ENCODE measurements at regions not wholly inside any gene's neighbourhood (a gene's known extent, or its start where the extent isn't known, plus 50 kb on each side); places are given as distances from the start of the nearest gene placed in this dataset.

DNA sequence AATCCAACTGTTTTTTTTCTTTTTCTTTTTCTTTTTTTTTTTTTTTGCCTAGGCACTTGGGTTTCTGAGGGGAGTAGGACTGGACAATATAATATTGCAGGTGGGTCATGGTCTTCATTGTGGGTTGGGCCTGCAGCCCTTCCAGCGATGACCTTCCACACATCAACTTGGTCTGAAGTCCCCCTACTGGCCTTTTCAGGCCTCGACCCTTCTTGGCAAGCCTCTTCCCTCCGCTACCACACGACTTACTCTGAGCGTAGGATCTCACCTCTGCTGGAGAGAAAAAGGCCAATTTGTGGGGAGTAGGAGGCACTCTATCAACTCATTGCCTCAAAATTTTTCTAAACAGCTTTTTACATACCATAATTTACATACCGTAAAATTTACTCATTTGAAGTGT, 51.1 kb upstream of the GRIK3 start:
- DNase-seq (ENCODE audit: low spot score), result no peak

DNA sequence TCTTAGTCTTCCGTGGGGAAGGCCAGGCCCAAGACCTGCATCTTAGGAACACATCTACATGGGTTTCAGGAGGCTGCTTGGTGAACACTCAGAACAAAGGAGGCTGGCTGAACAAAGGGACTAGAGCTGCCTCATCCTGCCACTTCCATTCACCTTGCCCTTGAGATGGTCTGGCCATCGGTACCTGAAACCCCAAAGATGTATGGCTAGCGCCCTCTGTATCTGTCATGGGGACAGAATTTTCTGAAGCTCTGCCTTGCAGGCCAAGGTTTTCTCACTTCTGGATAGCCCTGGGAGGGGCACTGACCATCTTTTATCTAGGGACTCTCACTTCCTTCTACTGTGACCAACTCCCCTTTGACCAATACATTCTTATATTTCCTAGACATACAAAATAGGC, 55.4 kb upstream of the GRIK3 start:
- DNase-seq (ENCODE audit: low spot score), result no peak

GRCh38 chr1:37090671-37091070, 56.4 kb upstream of the GRIK3 start:
- DNase-seq (ENCODE audit: low spot score), result no peak

DNA sequence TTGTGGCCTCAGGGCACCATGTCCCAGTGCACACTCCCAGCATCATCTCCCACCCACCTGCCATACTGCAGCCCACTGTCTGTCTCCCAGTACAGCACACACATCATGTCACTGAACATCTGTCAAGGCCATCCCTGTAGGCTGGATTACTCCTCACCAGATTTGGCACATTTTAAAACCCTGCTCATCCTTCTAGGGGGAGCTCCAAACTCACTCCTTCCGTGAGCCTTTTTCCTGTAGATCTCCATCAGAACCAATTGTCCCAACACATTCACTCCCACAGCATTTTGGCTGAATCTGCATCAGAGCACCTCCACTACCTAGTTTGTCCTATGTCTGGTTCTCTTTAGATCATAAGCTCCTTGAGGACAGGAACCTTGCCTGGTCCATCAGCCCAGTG, 58.6 kb upstream of the GRIK3 start:
- DNase-seq (ENCODE audit: low spot score), result no peak

DNA sequence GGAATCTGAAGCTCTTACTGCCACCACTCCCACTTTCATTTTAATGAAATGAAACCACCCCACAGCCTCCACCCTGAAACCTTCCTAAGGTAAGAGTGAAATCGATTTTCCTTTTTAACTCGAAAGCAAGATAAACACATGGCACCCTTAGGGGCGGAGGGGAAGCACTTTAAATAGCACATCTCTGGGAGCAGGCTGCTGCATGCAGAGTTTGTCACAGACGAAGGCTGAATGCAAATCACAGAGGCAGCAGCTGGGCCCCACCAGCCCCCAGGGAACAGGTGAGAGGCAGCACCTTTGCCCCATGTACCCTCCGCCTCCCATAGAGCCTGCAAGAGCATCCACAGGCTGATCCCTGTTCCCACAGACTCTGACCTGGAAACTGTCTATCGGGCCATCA, 60.0 kb upstream of the GRIK3 start:
- DNase-seq (ENCODE audit: low spot score), result no peak

GRCh38 chr1:37096523-37096922, 62.2 kb upstream of the GRIK3 start:
- DNase-seq (ENCODE audit: low spot score), result no peak

DNA sequence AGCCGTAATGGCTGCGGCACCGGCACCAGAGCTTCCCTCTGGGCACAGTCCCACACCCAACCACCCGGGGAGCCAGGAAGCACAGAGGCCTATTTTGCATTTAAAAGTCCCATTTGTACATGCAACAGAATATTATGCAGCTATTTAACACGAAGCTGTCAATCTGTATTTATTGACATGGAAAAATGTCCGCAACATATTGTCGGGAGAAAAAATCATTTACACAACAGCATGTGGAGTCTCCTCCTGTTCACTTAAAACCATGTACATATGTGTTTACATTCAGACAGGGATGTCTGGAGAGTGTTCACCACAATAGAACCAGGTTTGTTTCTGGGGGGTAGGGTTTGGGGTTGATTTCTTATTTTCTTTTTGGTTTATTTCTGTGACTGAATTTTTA, 63.4 kb upstream of the GRIK3 start:
- no peak for DNase-seq (ENCODE audit: low spot score)

- DNase-seq (ENCODE audit: low spot score), result no peak
Measured at GRCh38 chr1:37098237-37098636, 63.9 kb upstream of the GRIK3 start.

- DNase-seq (ENCODE audit: low spot score), result no peak
Measured at GRCh38 chr1:37100310-37100709, 66.0 kb upstream of the GRIK3 start.

- DNase-seq (ENCODE audit: low spot score), result no peak
Measured at GRCh38 chr1:37102656-37103382, 68.5 kb upstream of the GRIK3 start.

DNA sequence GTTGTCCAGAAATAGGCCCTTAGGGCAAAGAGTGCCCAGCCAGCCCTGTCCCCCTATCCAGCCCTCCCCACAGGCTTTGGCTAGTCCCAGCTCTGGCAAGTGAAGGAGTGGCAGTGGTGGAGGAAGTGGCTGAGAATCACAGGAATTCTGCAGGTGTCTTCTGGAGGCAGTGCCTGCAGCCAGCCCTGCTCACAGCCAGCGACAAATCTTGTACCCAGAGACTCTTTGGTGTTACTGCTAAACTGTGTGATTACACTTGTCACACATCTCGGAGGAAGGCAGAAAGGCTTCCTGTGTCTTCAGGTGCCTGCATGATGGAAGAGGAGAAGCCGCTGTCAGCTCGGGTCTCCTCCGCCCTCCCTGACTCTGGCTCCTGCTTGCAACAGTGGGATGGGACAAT, 71.6 kb upstream of the GRIK3 start:
- no peak for DNase-seq (ENCODE audit: low spot score)

GRCh38 chr1:37107153-37107907, 73.0 kb upstream of the GRIK3 start:
- DNase-seq (ENCODE audit: low spot score), result no peak

GRCh38 chr1:37108596-37109188, 74.4 kb upstream of the GRIK3 start:
- DNase-seq (ENCODE audit: low spot score), result no peak

DNA sequence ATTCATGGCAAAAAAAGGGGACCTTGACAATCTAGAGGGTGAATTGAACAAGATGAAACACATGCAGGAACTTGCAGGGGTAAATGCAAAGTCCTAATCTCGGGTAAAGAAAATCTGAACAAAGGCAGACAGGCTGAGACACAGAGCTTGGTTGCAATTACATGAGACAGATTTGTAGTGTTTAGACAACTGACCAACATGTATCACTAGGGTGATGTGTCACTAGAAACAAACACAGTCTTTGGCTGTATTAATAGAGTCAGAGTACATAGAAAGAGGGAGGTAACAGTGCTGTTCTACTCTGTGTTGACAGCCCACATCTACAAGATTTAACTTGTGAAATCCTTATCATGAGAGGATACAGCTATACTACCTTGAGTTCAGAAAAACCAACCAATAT, 78.1 kb upstream of the GRIK3 start:
- DNase-seq (ENCODE audit: low spot score), result no peak

GRCh38 chr1:37113285-37113997, 79.1 kb upstream of the GRIK3 start:
- no peak for DNase-seq (ENCODE audit: low spot score)

- no peak for DNase-seq (ENCODE audit: low spot score)
Measured at GRCh38 chr1:37118790-37119189, 84.5 kb upstream of the GRIK3 start.

GRCh38 chr1:37120279-37120678, 86.0 kb upstream of the GRIK3 start:
- no peak for DNase-seq (ENCODE audit: low spot score)

DNA sequence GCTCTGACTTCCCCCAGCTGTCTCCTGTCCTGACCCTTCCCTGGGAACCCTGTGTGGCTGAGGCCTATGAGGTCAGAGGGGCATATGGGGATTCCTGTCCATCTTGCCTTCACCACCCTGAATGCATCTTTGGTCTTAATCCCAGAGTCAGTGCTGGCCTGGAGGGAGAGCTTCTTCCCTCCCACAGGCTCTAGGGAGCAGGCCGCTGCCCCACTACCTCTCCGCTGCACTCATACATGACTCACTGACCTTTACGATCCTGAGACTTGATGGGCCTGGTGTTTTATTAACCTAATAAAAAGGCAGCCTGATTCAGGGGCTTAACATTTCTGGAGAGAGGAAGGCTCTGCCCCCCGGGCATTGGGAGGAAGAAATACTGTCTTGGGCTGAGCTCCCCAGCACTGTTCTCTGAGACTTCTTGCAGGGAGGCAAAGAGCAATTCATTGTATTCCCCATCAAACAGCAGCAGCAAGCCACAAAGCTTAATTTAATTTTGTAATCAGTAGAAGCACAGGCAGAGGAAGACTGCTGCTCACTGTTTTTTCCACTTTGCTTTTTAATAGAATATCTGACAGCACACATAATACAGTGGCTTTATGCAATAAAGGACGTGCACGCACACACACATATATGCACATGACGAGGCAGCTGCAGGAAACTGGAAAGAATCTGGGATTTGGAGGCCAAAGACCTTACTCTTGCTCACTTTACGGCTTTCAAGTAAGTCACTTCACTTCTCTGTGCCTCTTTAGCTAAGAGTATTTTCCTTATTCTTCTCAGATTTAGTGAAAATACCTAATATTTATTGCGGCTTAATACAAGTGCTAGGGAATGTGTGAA, 89.2 kb upstream of the GRIK3 start:
- DNase-seq (ENCODE audit: low spot score), result no peak

DNA sequence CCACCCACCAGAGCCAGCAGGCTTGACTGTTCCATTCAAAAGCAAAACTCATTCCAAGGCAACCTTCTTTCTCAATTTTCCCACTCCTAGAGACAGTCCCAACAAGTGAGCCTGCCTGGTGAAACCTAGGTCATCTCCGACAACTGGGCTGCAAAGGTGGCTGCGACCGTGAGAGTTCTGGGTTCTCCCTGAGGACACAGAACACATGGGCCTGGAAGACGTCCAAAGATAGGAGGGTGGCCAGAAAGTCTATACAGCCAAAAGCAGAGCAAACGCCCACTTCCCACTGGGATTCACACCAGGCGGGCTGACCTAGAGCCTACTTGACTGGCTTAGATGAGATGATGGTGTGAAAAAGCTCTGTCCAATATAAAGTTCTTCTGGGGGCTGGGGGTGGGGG, 90.2 kb upstream of the GRIK3 start:
- DNase-seq (ENCODE audit: low spot score), result no peak

GRCh38 chr1:37125295-37125694, 91.0 kb upstream of the GRIK3 start:
- DNase-seq (ENCODE audit: low spot score), result no peak

GRCh38 chr1:37127254-37127748, 93.0 kb upstream of the GRIK3 start:
- DNase-seq (ENCODE audit: low spot score), result no peak

DNA sequence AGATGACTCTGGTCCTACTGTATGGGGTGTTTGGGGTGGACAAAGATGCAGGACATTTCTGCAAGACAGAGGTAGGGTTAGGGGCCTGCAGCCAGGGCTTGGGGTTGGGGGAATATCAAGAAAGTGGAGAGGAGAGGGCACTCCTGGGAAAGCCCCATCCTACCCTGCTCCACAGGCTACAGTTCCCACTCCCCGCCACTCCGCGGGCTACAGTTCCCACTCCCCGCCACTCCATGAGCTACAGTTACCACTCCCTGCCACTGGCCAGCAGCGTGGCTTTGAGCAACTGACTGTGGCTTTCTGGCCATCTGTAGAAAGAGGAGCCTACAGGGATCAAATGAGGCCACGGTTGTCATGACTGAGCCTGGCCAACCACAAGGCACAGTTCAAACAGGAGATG, 93.8 kb upstream of the GRIK3 start:
- no peak for DNase-seq (ENCODE audit: low spot score)
